DOHH2 (cell line): ENCODE measurements at regions not wholly inside any gene's neighbourhood (a gene's known extent, or its start where the extent isn't known, plus 50 kb on each side); places are given as distances from the start of the nearest gene placed in this dataset.

ENCODE experiments used
- H3F3A ChIP-seq: fragments of 200-600 bp; sonication (generic), shearing (Covaris generic); 2 replicates; pipeline ENCODE4 v1.6.0; 2016; ENCODE audit warnings: antibody characterized with exemption, mild to moderate bottlenecking; ENCODE audit not compliant: control insufficient read depth, insufficient read depth
- H3K27ac ChIP-seq: fragments of 200-600 bp; sonication (generic); 2 replicates; pipeline ENCODE4 v1.5.1; 2014; ENCODE audit warnings: low read depth, mild to moderate bottlenecking, low read length, moderate library complexity
- H3K27me3 ChIP-seq: fragments of 200-600 bp; sonication (generic); 2 replicates; pipeline ENCODE4 v1.6.1; 2014; ENCODE audit warnings: mild to moderate bottlenecking, low read length, mixed read lengths; ENCODE audit not compliant: control insufficient read depth
- H3K36me3 ChIP-seq: fragments of 200-600 bp; sonication (generic); 2 replicates; pipeline ENCODE4 v1.6.1; 2014; ENCODE audit warnings: mild to moderate bottlenecking, low read length, moderate library complexity, mixed read lengths; ENCODE audit not compliant: control insufficient read depth
- H3K4me1 ChIP-seq: fragments of 200-600 bp; sonication (generic); 2 replicates; pipeline ENCODE4 v1.6.1; 2014; ENCODE audit warnings: mild to moderate bottlenecking, low read length, mixed read lengths; ENCODE audit not compliant: control insufficient read depth
- H3K4me2 ChIP-seq: fragments of 200-600 bp; sonication (generic); 2 replicates; pipeline ENCODE4 v1.6.0; 2014; ENCODE audit warnings: mild to moderate bottlenecking, low read length, moderate library complexity
- H3K4me3 ChIP-seq: fragments of 200-600 bp; sonication (generic); 2 replicates; pipeline ENCODE4 v1.5.1; 2014; ENCODE audit warnings: mild to moderate bottlenecking, low read length, mixed read lengths
- H3K79me2 ChIP-seq: fragments of 200-600 bp; sonication (generic); 2 replicates; pipeline ENCODE4 v1.6.1; 2014; ENCODE audit warnings: mild to moderate bottlenecking, low read length, mixed read lengths; ENCODE audit not compliant: control insufficient read depth
- H3K9me2 ChIP-seq: fragments of 200-600 bp; sonication (generic); replicated peaks from 2 replicates; pipeline ENCODE4 v1.6.1; 2014; ENCODE audit warnings: mild to moderate bottlenecking, low read length, mixed read lengths; ENCODE audit not compliant: control insufficient read depth
- H3K9me3 ChIP-seq: fragments of 200-600 bp; sonication (generic); 2 replicates; pipeline ENCODE4 v1.6.1; 2014; ENCODE audit warnings: antibody characterized with exemption, low read length, mixed read lengths; ENCODE audit not compliant: control insufficient read depth, insufficient read depth
- H4K20me1 ChIP-seq: fragments of 200-600 bp; sonication (generic); 2 replicates; pipeline ENCODE4 v1.6.0; 2014; ENCODE audit warnings: low read depth, mild to moderate bottlenecking, antibody characterized with exemption, low read length, moderate library complexity; ENCODE audit not compliant: control insufficient read depth, insufficient read depth
- EZH2phosphoT487 ChIP-seq: fragments of 200-600 bp; sonication (generic); IDR thresholded peaks from 2 replicates; pipeline ENCODE4 v1.6.1; 2017; ENCODE audit warnings: borderline replicate concordance, mild to moderate bottlenecking, antibody characterized with exemption, low read length, moderate library complexity, mixed read lengths
- TF ChIP-seq, protein P1 (sequence below): fragments of 200-600 bp; sonication (generic); IDR thresholded peaks from one replicate; pipeline ENCODE4 v1.5.1; 2014; ENCODE audit warnings: antibody characterized with exemption, mild to moderate bottlenecking, low read depth, low read length; ENCODE audit not compliant: poor library complexity, severe bottlenecking

DNA sequence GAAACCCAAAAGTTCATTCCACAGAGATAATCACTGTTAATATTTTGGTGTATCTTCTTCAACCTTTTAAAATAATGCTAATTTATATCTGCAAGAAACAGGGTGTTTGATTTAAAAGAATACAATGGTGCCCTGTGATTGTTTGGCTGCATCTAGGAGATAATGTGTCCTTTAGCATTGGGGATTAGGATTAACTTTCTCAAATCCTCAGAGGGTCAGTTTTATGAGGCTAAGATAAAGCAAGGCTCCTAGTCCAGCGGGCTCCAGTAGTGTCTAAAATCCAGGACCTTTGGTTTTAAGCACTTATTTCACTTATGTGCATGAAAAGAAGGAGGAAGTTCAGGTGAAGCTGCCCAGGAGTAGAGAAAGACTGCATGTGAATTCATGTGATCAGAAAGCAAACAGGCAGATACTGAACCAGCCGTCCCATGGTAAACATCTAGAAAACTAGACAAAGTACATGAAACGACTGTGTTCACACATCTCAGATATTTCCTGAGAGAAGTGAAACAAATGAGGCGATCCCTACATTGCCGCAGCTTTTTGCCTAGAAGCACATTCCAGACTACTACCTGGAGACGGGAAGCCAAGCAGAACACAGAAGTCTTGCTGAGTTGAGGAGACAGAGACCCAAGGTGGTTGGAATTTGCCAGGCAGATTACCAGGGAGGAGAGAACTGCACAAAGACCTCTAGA is 129.1 kb upstream of the MAX start:
- no peaks in the 10 kb centered on the region for H3K79me2 ChIP-seq

DNA sequence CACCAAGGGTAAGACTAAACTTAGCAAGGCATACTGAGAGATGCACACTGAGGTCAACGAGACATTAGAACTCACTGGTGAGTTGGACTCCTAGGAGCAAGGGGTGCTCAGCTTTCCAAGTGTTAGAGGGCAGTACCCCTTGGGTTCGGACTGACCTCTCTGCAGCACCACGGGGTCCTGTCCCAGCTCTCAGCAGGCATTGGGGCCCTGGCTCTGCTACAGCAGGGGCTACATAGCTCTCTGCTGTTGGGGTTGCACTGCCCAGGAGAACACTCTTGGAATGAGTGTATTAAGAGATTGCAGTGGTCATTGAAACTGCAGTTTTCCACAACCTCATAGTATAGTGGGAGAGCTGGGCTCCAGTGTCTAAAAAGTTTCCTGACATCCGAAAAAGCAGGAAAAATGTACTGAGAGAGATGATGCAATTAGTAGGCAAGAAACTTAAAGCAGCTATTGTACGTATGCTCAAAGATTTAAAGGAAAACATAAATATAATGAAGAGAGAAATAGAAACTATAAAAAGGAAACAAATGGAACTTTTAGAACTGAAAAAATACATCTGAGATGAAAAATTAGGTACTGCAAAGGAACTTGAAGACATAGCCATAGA is 132.5 kb upstream of the MAX start:
- H3K4me3 ChIP-seq, result no peak overlapping the region
- H3K4me1 ChIP-seq, result peaks cover 16% of the 10 kb centered on the region
- no peaks in the 10 kb centered on the region for H3K36me3 ChIP-seq
- H3K27me3 ChIP-seq, result no peaks in the 10 kb centered on the region
- no peak overlapping the region for H3K27ac ChIP-seq
- H3K4me2 ChIP-seq, result no peak overlapping the region
- TF ChIP-seq, protein P1, sequence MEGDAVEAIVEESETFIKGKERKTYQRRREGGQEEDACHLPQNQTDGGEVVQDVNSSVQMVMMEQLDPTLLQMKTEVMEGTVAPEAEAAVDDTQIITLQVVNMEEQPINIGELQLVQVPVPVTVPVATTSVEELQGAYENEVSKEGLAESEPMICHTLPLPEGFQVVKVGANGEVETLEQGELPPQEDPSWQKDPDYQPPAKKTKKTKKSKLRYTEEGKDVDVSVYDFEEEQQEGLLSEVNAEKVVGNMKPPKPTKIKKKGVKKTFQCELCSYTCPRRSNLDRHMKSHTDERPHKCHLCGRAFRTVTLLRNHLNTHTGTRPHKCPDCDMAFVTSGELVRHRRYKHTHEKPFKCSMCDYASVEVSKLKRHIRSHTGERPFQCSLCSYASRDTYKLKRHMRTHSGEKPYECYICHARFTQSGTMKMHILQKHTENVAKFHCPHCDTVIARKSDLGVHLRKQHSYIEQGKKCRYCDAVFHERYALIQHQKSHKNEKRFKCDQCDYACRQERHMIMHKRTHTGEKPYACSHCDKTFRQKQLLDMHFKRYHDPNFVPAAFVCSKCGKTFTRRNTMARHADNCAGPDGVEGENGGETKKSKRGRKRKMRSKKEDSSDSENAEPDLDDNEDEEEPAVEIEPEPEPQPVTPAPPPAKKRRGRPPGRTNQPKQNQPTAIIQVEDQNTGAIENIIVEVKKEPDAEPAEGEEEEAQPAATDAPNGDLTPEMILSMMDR, result no peak
- no peak for TF ChIP-seq EZH2phosphoT487
- peaks cover 6% of the 10 kb centered on the region for H3F3A ChIP-seq
- H3K79me2 ChIP-seq, result no peaks in the 10 kb centered on the region
- H3K9me3 ChIP-seq, result no peaks in the 10 kb centered on the region
- no peaks in the 10 kb centered on the region for H4K20me1 ChIP-seq
- no peaks in the 10 kb centered on the region for H3K9me2 ChIP-seq

More for the DNA sequence above, 129.1 kb upstream of the MAX start:
- Histone ChIP-seq H3K4me3 (no peak overlapping the region), H3K27ac (no peak overlapping the region), H3F3A (peaks cover 8% of the 10 kb centered on the region), H3K9me2 (no peaks in the 10 kb centered on the region), H4K20me1 (no peaks in the 10 kb centered on the region), H3K4me2 (0 out of 2 replicates have a peak overlapping the region, but pooled peaks have one; percentile 6), H3K27me3 (no peaks in the 10 kb centered on the region), H3K9me3 (no peaks in the 10 kb centered on the region), H3K4me1 (peaks cover 42% of the 10 kb centered on the region), H3K36me3 (no peaks in the 10 kb centered on the region)
- TF ChIP-seq, protein P1, result no peak

- Histone ChIP-seq H3K4me2 (no peak overlapping the region), H3K4me3 (no peak overlapping the region), H3K27me3 (no peaks in the 10 kb centered on the region), H4K20me1 (no peaks in the 10 kb centered on the region), H3F3A (no peaks in the 10 kb centered on the region; the same call in 1 of the 2 replicates), H3K4me1 (peaks cover 5% of the 10 kb centered on the region), H3K9me3 (no peaks in the 10 kb centered on the region), H3K36me3 (no peaks in the 10 kb centered on the region), H3K79me2 (no peaks in the 10 kb centered on the region), H3K9me2 (no peaks in the 10 kb centered on the region), H3K27ac (no peak overlapping the region)
- no peak for TF ChIP-seq EZH2phosphoT487
Observed at GRCh38 chr14:65237023-65237814, 134.9 kb upstream of the MAX start.
